ENCODE measurements at regions not wholly inside any gene's neighbourhood (a gene's known extent, or its start where the extent isn't known, plus 50 kb on each side); places are given as distances from the start of the nearest gene placed in this dataset.

- no peak for DNase-seq
Observed at GRCh38 chr17:34825102-34825501, 136.2 kb downstream of the CCT6B start.

- DNase-seq: no peak
Observed at GRCh38 chr17:34823023-34823422, 138.2 kb downstream of the CCT6B start.

- no peak for DNase-seq
Observed at GRCh38 chr17:34822007-34822739, 139.1 kb downstream of the CCT6B start.

- DNase-seq: no peak
Observed at GRCh38 chr17:34820922-34821321, 140.3 kb downstream of the CCT6B start.

GRCh38 chr17:34820248-34820801 lies 140.9 kb downstream of the CCT6B start:
- no peak for DNase-seq

GRCh38 chr17:34817252-34818035 lies 143.8 kb downstream of the CCT6B start:
- DNase-seq: no peak

- DNase-seq: no peak
Observed at GRCh38 chr17:34816848-34817247, 144.4 kb downstream of the CCT6B start.

GRCh38 chr17:34813290-34813689 lies 148.0 kb downstream of the CCT6B start:
- no peak for DNase-seq

- DNase-seq: no peak
Observed at GRCh38 chr17:34811561-34811960, 149.7 kb downstream of the CCT6B start.

- no peak for DNase-seq
Observed at GRCh38 chr17:34800661-34801060, 160.6 kb downstream of the CCT6B start.

- DNase-seq: no peak
Observed at GRCh38 chr17:34799751-34800150, 161.5 kb downstream of the CCT6B start.

GRCh38 chr17:34798581-34798980 lies 162.7 kb downstream of the CCT6B start:
- DNase-seq: no peak

- peak in 1 of 2 donors; percentile 1 for DNase-seq
Observed at GRCh38 chr17:34797720-34798119, 163.5 kb downstream of the CCT6B start.

GRCh38 chr17:34793231-34793908 lies 167.9 kb downstream of the CCT6B start:
- DNase-seq: no peak

- no peak for DNase-seq
Observed at GRCh38 chr17:34788696-34789095, 172.6 kb downstream of the CCT6B start.

GRCh38 chr17:34784526-34784925 lies 176.7 kb downstream of the CCT6B start:
- DNase-seq: no peak

GRCh38 chr17:34782271-34782670 lies 179.0 kb downstream of the CCT6B start:
- no peak for DNase-seq

- no peak for DNase-seq
Observed at GRCh38 chr17:34781571-34782108, 179.6 kb downstream of the CCT6B start.

GRCh38 chr17:34781071-34781470 lies 180.2 kb downstream of the CCT6B start:
- no peak for DNase-seq

GRCh38 chr17:34780438-34780837 lies 180.8 kb downstream of the CCT6B start:
- no peak for DNase-seq

GRCh38 chr17:34776456-34777443 lies 184.5 kb downstream of the CCT6B start:
- DNase-seq: no peak

- no peak for DNase-seq
Observed at GRCh38 chr17:34773036-34773435, 188.2 kb downstream of the CCT6B start.

All from CD4-positive, alpha-beta T cell treated with Interleukin-1 beta for 1 hour (primary cell).